GM23248 (cell line): ENCODE measurements at regions not wholly inside any gene's neighbourhood (a gene's known extent, or its start where the extent isn't known, plus 50 kb on each side); places are given as distances from the start of the nearest gene placed in this dataset.

Experiments
- EZH2 ChIP-seq: fragments of 200-600 bp; sonication (generic); IDR thresholded peaks from 2 replicates; pipeline ENCODE4 v1.6.1; 2018; ENCODE audit warnings: antibody characterized with exemption, mild to moderate bottlenecking; ENCODE audit not compliant: insufficient read depth, poor library complexity, severe bottlenecking
- EZH2phosphoT487 ChIP-seq: fragments of 200-600 bp; sonication (generic); IDR thresholded peaks from 2 replicates; pipeline ENCODE4 v1.6.1; 2018; ENCODE audit warnings: antibody characterized with exemption, moderate library complexity, mild to moderate bottlenecking, low read depth; ENCODE audit not compliant: insufficient read depth

DNA sequence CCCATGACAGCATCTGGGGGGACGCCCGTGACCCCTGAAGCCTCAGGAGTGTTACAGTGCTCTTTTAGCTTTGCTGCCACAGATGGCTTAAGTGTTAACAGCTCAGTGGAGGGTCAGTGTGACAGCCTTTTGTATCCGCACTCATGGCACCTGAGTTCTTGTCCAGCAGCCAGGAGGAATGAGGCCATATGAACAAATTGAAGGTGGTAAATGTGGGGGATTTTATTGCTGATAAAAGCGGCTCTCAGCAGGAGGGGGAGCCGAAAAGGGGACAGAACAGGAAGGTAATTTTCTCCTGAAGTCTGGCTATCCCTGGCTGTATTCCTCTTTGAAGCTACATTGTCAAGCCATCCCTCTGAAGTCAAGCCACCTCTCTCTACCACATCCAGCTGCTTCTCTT lies 441.0 kb downstream of the RAPGEF2 start:
- no peak for TF ChIP-seq EZH2
- TF ChIP-seq EZH2phosphoT487, result no peak
